ENCODE measurements at regions not wholly inside any gene's neighbourhood (a gene's known extent, or its start where the extent isn't known, plus 50 kb on each side); places are given as distances from the start of the nearest gene placed in this dataset.

DNA sequence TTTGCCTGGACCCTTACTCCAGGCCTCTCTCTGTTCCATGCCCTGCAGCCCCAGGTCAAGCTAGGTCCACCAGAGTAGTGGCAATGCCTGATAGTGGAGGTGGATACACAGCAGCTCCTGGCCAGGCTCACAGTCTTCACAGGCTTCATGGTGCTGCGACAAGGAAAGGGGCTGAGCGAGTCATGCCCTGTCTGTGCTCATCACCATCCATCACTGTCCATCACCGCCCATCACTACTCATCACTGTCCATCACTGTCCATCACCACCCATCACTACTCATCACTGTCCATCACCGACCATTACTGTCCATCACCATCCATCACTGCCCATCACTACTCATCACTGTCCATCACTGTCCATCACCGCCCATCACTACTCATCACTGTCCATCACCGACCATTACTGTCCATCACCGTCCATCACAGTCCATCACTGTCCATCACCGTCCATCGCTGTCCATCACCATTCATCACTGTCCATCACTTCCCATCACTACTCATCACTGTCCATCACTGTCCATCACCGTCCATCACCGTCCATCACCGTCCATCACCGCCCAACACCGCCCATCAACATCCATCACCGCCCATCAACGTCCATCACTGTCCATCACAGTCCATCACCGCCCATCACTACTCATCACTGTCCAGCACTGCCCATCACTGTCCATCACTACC lies 57.1 kb upstream of the OTOS start:
- Histone ChIP-seq H3K27ac (no peak overlapping the region), H3K36me3 (no peaks in the 10 kb centered on the region), H3K4me3 (no peak overlapping the region), H3K4me1 (replicated peaks) (no peaks in the 10 kb centered on the region), H3K9me3 (no peaks in the 10 kb centered on the region), H3K27me3 (replicated peaks; ENCODE audit: insufficient read depth) (no peaks in the 10 kb centered on the region)
- DNase-seq (ENCODE audit: low spot score), result no peak
- 92% methylated on average over 17 of the region's 17 CpGs for whole genome bisulfite sequencing
- TF ChIP-seq POLR2A (IDR thresholded peaks at IDR 0.05), result no peak
- no peak for TF ChIP-seq POLR2AphosphoS5 (IDR thresholded peaks at IDR 0.05)
- TF ChIP-seq CTCF (IDR thresholded peaks at IDR 0.05), result no peak
- intact Hi-C loops (cut with DNase I), result no loop called here

DNA sequence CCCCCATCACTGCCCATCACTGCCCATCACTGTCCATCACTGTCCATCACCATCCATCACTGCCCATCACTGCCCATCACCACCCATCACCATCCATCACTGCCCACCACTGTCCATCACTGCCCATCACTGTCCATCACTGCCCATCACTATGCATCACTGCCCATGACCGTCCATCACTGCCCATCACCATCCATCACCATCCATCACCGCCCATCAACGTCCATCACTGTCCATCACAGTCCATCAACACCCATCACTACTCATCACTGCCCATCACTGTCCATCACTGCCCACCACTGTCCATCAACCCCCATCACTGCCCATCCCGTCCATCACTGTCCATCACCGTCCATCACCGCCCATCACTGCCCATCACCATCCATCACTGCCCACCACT lies 57.8 kb upstream of the OTOS start:
- WGBS, result 92% methylated on average over 6 of the region's 6 CpGs
- no peak for DNase-seq (ENCODE audit: low spot score)
- intact Hi-C loops (cut with DNase I), result no loop called here
- Histone ChIP-seq H3K27ac (no peak overlapping the region), H3K4me1 (replicated peaks) (no peaks in the 10 kb centered on the region), H3K9me3 (no peaks in the 10 kb centered on the region), H3K4me3 (no peak overlapping the region), H3K36me3 (no peaks in the 10 kb centered on the region), H3K27me3 (replicated peaks; ENCODE audit: insufficient read depth) (no peaks in the 10 kb centered on the region)
- TF ChIP-seq CTCF (IDR thresholded peaks at IDR 0.05) (no peak), POLR2A (IDR thresholded peaks at IDR 0.05) (no peak), POLR2AphosphoS5 (IDR thresholded peaks at IDR 0.05) (no peak)

- no peaks in the 10 kb centered on the region for H3K27me3 ChIP-seq (replicated peaks; ENCODE audit: insufficient read depth)
- no peaks in the 10 kb centered on the region for H3K9me3 ChIP-seq
- no peak overlapping the region for H3K4me3 ChIP-seq
- no peak overlapping the region for H3K27ac ChIP-seq
- H3K4me1 ChIP-seq (replicated peaks), result no peaks in the 10 kb centered on the region
- no peaks in the 10 kb centered on the region for H3K36me3 ChIP-seq
- TF ChIP-seq POLR2A (IDR thresholded peaks at IDR 0.05) (no peak), POLR2AphosphoS5 (IDR thresholded peaks at IDR 0.05) (no peak), CTCF (IDR thresholded peaks at IDR 0.05) (no peak)
- 87% methylated on average over 14 of the region's 16 CpGs for WGBS
- DNase-seq (ENCODE audit: low spot score), result no peak
- intact Hi-C loops (cut with DNase I), result no loop called here
Observed at GRCh38 chr2:240199133-240199870, 58.8 kb upstream of the OTOS start.

GRCh38 chr2:240200230-240201051 lies 60.0 kb upstream of the OTOS start:
- H3K4me3 ChIP-seq, result no peak overlapping the region
- H3K4me1 ChIP-seq (replicated peaks), result no peaks in the 10 kb centered on the region
- H3K27ac ChIP-seq, result no peak overlapping the region
- no peak for TF ChIP-seq CTCF (IDR thresholded peaks at IDR 0.05)
- no peak for TF ChIP-seq POLR2AphosphoS5 (IDR thresholded peaks at IDR 0.05)
- H3K27me3 ChIP-seq (replicated peaks; ENCODE audit: insufficient read depth), result no peaks in the 10 kb centered on the region
- intact Hi-C loops (cut with DNase I), result no loop called here
- 58% methylated on average over 24 of the region's 24 CpGs for WGBS
- H3K9me3 ChIP-seq, result no peaks in the 10 kb centered on the region
- H3K36me3 ChIP-seq, result no peaks in the 10 kb centered on the region
- no peak for DNase-seq (ENCODE audit: low spot score)
